Upper lobe of left lung (tissue), 4 donors: ENCODE measurements at regions not wholly inside any gene's neighbourhood (a gene's known extent, or its start where the extent isn't known, plus 50 kb on each side); places are given as distances from the start of the nearest gene placed in this dataset.

Experiments
- CTCF ChIP-seq, 6 experiments: fragments of 450-650 bp in 4 of 6; fragments of 200-600 bp in 2 of 6; sonication (generic) in 2 of 6; IDR thresholded peaks; one replicate each; pipeline ENCODE4 v1.5.1; 2016 to 2019; ENCODE audit warnings: antibody characterized with exemption in 6 of 6
- POLR2A ChIP-seq, 4 donors: fragments of 450-650 bp; IDR thresholded peaks; one replicate each; pipeline ENCODE4 v1.5.1; 2016 to 2017; ENCODE audit warnings: antibody characterized with exemption in 4 of 4, mild to moderate bottlenecking in 2 of 4

GRCh38 chr5:126274763-126275125, 148.5 kb upstream of the GRAMD2B start:
- no peak for TF ChIP-seq POLR2A (IDR thresholded peaks at IDR 0.05)
- TF ChIP-seq CTCF (IDR thresholded peaks at IDR 0.05), result no peak
